SK-N-SH treated with all-trans-retinoic acid at 6 μM for 48 hours (cell line): ENCODE measurements at regions not wholly inside any gene's neighbourhood (a gene's known extent, or its start where the extent isn't known, plus 50 kb on each side); places are given as distances from the start of the nearest gene placed in this dataset.

Source experiments
- ATAC-seq: fragments of 200-7000 bp; cut with Tn5 transposase; 3 replicates; pipeline ENCODE4 v1.9.1; 2020; ENCODE audit warnings: mild to moderate bottlenecking, moderate library complexity
- BACH2 ChIP-seq: fragments of 250-450 bp; sonication (Bioruptor Pico); IDR thresholded peaks from 2 replicates; pipeline ENCODE4 v1.9.0; 2021; ENCODE audit warnings: mild to moderate bottlenecking, borderline replicate concordance
- GLIS3 ChIP-seq: fragments of 250-450 bp; sonication (Bioruptor Pico); IDR thresholded peaks from 2 replicates; pipeline ENCODE4 v1.5.0; 2020; ENCODE audit warnings: mild to moderate bottlenecking, moderate library complexity
- ISL1 ChIP-seq: fragments of 250-450 bp; sonication (Bioruptor Pico); IDR thresholded peaks from 2 replicates; pipeline ENCODE4 v2.1.2; 2022; ENCODE audit warnings: mild to moderate bottlenecking, moderate library complexity
- OSR1 ChIP-seq: fragments of 250-450 bp; sonication (Bioruptor Pico); IDR thresholded peaks from 2 replicates; pipeline ENCODE4 v1.8.0; 2022; ENCODE audit warnings: moderate library complexity, mild to moderate bottlenecking, inconsistent platforms
- TCF4 ChIP-seq: fragments of 250-450 bp; sonication (Bioruptor Pico); IDR thresholded peaks from 2 replicates; pipeline ENCODE4 v1.8.0; 2021; ENCODE audit warnings: mild to moderate bottlenecking, moderate library complexity, borderline replicate concordance
- TOX ChIP-seq: fragments of 250-450 bp; sonication (Bioruptor Pico); IDR thresholded peaks from 2 replicates; pipeline ENCODE4 v1.8.0; 2021; ENCODE audit warnings: mild to moderate bottlenecking, moderate library complexity, borderline replicate concordance
- ZC3H10 ChIP-seq: fragments of 250-450 bp; sonication (Bioruptor Pico); IDR thresholded peaks from 2 replicates; pipeline ENCODE4 v1.5.1; 2021; ENCODE audit warnings: mild to moderate bottlenecking, moderate library complexity
- ZFP3 ChIP-seq: fragments of 250-450 bp; sonication (Bioruptor Pico); IDR thresholded peaks from 2 replicates; pipeline ENCODE4 v1.5.0; 2020; ENCODE audit warnings: mild to moderate bottlenecking, moderate library complexity
- TF ChIP-seq, protein P1 (sequence below): fragments of 250-450 bp; sonication (Bioruptor Pico); IDR thresholded peaks from 2 replicates; pipeline ENCODE4 v1.5.0; 2020; ENCODE audit warnings: mild to moderate bottlenecking, moderate library complexity

DNA sequence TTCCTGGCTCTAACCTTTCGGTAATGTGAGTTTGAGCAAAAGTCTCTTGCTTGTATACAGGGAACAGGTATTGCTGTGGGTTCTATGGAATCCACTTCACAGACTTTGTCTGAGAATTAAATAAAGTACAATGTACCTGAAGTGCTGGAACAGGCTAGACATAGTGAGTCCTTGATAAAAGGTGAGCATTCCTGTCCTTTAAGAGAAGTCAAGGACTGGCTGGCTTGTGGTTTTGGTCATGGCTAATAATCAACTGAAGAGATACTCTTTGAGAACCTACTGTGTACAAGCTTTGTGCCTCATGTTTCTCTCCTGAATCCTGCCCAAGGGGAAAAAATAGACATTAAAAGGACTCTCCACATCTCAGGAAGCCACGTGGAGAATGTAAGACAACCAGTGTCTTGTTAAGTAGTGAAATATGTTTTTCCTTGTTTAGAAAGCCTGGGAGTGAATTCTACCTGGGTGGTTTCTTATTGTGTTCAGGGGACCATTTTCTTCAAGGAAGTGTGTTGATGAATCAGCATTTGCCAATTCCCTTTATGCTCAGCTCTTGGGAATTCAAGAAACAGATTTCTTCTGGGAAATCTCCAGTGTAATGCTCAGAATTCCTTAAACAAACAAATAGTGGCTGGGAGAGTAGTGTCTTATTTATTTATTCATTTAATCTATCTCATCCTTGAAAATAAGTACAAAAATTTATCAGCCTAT is 55.2 kb upstream of the PLD5 start:
- no peak for ATAC-seq
- TF ChIP-seq TCF4, result no peak
- no peak for TF ChIP-seq BACH2 (CRISPR knock-in tag)
- TF ChIP-seq ISL1, result no peak
- TF ChIP-seq ZC3H10, result no peak
- TF ChIP-seq GLIS3 (CRISPR knock-in tag), result no peak
- no peak for TF ChIP-seq TOX (CRISPR knock-in tag)
- no peak for TF ChIP-seq ZFP3 (CRISPR knock-in tag)
- TF ChIP-seq, protein P1, sequence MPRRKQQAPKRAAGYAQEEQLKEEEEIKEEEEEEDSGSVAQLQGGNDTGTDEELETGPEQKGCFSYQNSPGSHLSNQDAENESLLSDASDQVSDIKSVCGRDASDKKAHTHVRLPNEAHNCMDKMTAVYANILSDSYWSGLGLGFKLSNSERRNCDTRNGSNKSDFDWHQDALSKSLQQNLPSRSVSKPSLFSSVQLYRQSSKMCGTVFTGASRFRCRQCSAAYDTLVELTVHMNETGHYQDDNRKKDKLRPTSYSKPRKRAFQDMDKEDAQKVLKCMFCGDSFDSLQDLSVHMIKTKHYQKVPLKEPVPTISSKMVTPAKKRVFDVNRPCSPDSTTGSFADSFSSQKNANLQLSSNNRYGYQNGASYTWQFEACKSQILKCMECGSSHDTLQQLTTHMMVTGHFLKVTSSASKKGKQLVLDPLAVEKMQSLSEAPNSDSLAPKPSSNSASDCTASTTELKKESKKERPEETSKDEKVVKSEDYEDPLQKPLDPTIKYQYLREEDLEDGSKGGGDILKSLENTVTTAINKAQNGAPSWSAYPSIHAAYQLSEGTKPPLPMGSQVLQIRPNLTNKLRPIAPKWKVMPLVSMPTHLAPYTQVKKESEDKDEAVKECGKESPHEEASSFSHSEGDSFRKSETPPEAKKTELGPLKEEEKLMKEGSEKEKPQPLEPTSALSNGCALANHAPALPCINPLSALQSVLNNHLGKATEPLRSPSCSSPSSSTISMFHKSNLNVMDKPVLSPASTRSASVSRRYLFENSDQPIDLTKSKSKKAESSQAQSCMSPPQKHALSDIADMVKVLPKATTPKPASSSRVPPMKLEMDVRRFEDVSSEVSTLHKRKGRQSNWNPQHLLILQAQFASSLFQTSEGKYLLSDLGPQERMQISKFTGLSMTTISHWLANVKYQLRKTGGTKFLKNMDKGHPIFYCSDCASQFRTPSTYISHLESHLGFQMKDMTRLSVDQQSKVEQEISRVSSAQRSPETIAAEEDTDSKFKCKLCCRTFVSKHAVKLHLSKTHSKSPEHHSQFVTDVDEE, result no peak
- TF ChIP-seq OSR1 (CRISPR knock-in tag), result no peak
- TF ChIP-seq, all 23 proteins: peak for 0
